ENCODE measurements at regions not wholly inside any gene's neighbourhood (a gene's known extent, or its start where the extent isn't known, plus 50 kb on each side); places are given as distances from the start of the nearest gene placed in this dataset.

DNA sequence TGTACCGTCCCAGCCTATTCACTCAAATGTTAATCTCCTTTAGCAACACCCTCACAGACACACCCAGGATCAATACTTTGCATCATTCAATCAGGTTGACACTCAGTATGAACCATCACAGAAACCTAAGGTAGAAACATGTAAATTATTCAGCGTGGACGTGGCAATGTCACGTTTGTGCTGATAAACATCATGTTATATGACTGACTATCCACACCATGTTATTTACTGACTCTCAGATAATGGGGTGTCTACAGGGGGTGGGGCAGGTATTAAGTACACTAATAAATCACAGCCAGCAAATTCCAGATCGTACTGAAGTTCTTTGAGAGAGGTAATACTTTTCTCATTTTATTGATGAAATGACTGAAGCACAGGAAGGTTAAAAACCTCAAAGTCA lies 280.0 kb downstream of the C12orf75 start:
- H4K20me1 ChIP-seq (ENCODE audit: insufficient read depth, low read length): no peaks in the 10 kb centered on the region
- H3K9me3 ChIP-seq (ENCODE audit: low read length): no peaks in the 10 kb centered on the region
- no peak overlapping the region for H3K4me2 ChIP-seq (ENCODE audit: low read length)
- H3K36me3 ChIP-seq (ENCODE audit: insufficient read depth, low read length): no peaks in the 10 kb centered on the region
- H3K27ac ChIP-seq (ENCODE audit: low read depth, low read length, poor library complexity, severe bottlenecking): no peak overlapping the region
- H3F3A ChIP-seq (ENCODE audit: insufficient read depth, low read length): no peaks in the 10 kb centered on the region
- H3K4me3 ChIP-seq (ENCODE audit: low read depth, low read length, poor library complexity, severe bottlenecking): no peak overlapping the region
- H3K79me2 ChIP-seq (ENCODE audit: insufficient read depth, low read length): no peaks in the 10 kb centered on the region
- TF ChIP-seq, protein P1, sequence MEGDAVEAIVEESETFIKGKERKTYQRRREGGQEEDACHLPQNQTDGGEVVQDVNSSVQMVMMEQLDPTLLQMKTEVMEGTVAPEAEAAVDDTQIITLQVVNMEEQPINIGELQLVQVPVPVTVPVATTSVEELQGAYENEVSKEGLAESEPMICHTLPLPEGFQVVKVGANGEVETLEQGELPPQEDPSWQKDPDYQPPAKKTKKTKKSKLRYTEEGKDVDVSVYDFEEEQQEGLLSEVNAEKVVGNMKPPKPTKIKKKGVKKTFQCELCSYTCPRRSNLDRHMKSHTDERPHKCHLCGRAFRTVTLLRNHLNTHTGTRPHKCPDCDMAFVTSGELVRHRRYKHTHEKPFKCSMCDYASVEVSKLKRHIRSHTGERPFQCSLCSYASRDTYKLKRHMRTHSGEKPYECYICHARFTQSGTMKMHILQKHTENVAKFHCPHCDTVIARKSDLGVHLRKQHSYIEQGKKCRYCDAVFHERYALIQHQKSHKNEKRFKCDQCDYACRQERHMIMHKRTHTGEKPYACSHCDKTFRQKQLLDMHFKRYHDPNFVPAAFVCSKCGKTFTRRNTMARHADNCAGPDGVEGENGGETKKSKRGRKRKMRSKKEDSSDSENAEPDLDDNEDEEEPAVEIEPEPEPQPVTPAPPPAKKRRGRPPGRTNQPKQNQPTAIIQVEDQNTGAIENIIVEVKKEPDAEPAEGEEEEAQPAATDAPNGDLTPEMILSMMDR (IDR thresholded peaks at IDR 0.05; ENCODE audit: low read length): no peak
- TF ChIP-seq EZH2 (IDR thresholded peaks at IDR 0.05; ENCODE audit: borderline replicate concordance, low read length): no peak
- H3K9me2 ChIP-seq (ENCODE audit: low read depth, low read length): no peaks in the 10 kb centered on the region
- H3K27me3 ChIP-seq (ENCODE audit: insufficient read depth, low read length): no peaks in the 10 kb centered on the region
- H2AFZ ChIP-seq (ENCODE audit: low read length): no peak overlapping the region
- no peak overlapping the region for H3K9ac ChIP-seq (ENCODE audit: low read length)
- no peaks in the 10 kb centered on the region for H3K4me1 ChIP-seq (ENCODE audit: insufficient read depth, low read length, severe bottlenecking)

DNA sequence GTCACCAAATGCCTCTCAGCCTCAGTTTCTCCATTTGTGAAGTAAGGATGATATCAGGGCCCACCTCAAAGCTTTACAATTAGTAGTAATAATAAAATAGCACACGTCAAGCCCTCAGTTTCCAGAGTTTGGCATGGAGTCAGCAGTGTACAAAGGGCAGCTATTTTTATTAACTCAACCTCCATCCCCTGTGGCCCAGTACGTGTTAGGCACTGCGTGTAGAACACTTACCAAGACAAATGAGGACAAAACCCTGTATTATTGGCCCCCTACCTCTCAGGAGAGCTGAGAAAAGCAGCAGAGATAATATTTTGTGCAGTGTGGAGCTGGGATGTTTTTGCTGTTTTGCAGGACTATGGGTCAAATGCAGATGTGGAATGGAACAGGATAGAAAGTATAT lies 280.8 kb downstream of the C12orf75 start:
- no peaks in the 10 kb centered on the region for H3K4me1 ChIP-seq (ENCODE audit: insufficient read depth, low read length, severe bottlenecking)
- H3K4me2 ChIP-seq (ENCODE audit: low read length): no peak overlapping the region
- no peak overlapping the region for H3K9ac ChIP-seq (ENCODE audit: low read length)
- no peaks in the 10 kb centered on the region for H3K79me2 ChIP-seq (ENCODE audit: insufficient read depth, low read length)
- H3F3A ChIP-seq (ENCODE audit: insufficient read depth, low read length): no peaks in the 10 kb centered on the region
- H2AFZ ChIP-seq (ENCODE audit: low read length): no peak overlapping the region
- no peak overlapping the region for H3K4me3 ChIP-seq (ENCODE audit: low read depth, low read length, poor library complexity, severe bottlenecking)
- H3K27ac ChIP-seq (ENCODE audit: low read depth, low read length, poor library complexity, severe bottlenecking): no peak overlapping the region
- no peaks in the 10 kb centered on the region for H3K36me3 ChIP-seq (ENCODE audit: insufficient read depth, low read length)
- no peaks in the 10 kb centered on the region for H3K9me2 ChIP-seq (ENCODE audit: low read depth, low read length)
- no peaks in the 10 kb centered on the region for H4K20me1 ChIP-seq (ENCODE audit: insufficient read depth, low read length)
- no peaks in the 10 kb centered on the region for H3K9me3 ChIP-seq (ENCODE audit: low read length)
- H3K27me3 ChIP-seq (ENCODE audit: insufficient read depth, low read length): no peaks in the 10 kb centered on the region
- TF ChIP-seq, protein P1 (IDR thresholded peaks at IDR 0.05; ENCODE audit: low read length): no peak
- TF ChIP-seq EZH2 (IDR thresholded peaks at IDR 0.05; ENCODE audit: borderline replicate concordance, low read length): no peak

DNA sequence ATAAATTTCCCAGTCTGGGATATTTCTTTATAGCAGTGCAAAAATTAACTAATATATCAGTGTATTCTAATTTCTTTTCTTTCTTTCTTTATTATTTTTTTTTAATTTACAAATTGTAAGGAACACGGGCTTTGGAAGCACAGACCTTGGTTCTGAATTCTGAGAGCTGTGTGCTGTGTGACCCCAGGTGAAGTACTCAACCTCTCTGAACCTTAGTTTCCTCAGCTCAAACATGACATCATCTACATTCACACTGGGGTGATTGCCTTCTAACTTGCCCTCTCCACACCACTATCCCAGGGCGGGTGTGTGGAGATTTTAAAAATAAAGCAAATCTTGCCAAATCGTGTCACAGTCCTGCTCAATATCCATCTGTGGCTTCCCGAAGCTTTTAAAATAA lies 282.8 kb downstream of the C12orf75 start:
- H3K4me1 ChIP-seq (ENCODE audit: insufficient read depth, low read length, severe bottlenecking): no peaks in the 10 kb centered on the region
- no peak overlapping the region for H3K4me3 ChIP-seq (ENCODE audit: low read depth, low read length, poor library complexity, severe bottlenecking)
- H3F3A ChIP-seq (ENCODE audit: insufficient read depth, low read length): no peaks in the 10 kb centered on the region
- no peaks in the 10 kb centered on the region for H3K27me3 ChIP-seq (ENCODE audit: insufficient read depth, low read length)
- no peak overlapping the region for H3K4me2 ChIP-seq (ENCODE audit: low read length)
- no peak overlapping the region for H3K27ac ChIP-seq (ENCODE audit: low read depth, low read length, poor library complexity, severe bottlenecking)
- no peaks in the 10 kb centered on the region for H3K36me3 ChIP-seq (ENCODE audit: insufficient read depth, low read length)
- H4K20me1 ChIP-seq (ENCODE audit: insufficient read depth, low read length): no peaks in the 10 kb centered on the region
- no peak overlapping the region for H3K9ac ChIP-seq (ENCODE audit: low read length)
- TF ChIP-seq EZH2 (IDR thresholded peaks at IDR 0.05; ENCODE audit: borderline replicate concordance, low read length): no peak
- TF ChIP-seq, protein P1 (IDR thresholded peaks at IDR 0.05; ENCODE audit: low read length): no peak
- H3K9me3 ChIP-seq (ENCODE audit: low read length): no peaks in the 10 kb centered on the region
- no peaks in the 10 kb centered on the region for H3K79me2 ChIP-seq (ENCODE audit: insufficient read depth, low read length)
- no peaks in the 10 kb centered on the region for H3K9me2 ChIP-seq (ENCODE audit: low read depth, low read length)
- no peak overlapping the region for H2AFZ ChIP-seq (ENCODE audit: low read length)

All from OCI-LY1 (cell line).